ENCODE measurements at regions not wholly inside any gene's neighbourhood (a gene's known extent, or its start where the extent isn't known, plus 50 kb on each side); places are given as distances from the start of the nearest gene placed in this dataset.

DNA sequence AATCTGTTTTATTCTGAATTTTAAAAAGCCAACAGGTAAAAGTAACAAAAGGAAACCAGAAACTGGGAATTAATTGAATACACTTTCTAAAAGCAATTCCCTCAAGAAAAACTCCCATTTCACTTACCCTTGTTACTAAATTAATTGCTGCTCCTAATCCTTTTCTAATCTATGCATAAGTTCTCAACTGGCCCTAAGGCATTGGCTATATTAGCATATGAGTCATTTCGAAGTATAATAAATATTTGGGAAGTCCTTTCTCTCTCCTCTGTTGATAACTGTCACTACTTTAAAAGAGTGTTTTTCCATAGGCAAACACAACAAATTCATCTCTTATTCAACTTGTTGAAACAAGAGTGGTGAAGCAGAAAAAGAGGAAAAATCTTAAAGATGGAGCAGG is 486.5 kb upstream of the HTR2C start:
- H3K27ac ChIP-seq: no peak overlapping the region
- WGBS, 5 donors: 61 to 94% (median 78%) methylated on average over 1 of the region's 1 CpG
- no peaks in the 10 kb centered on the region for H3K36me3 ChIP-seq
- no peak for TF ChIP-seq POLR2A (IDR thresholded peaks at IDR 0.05)
- TF ChIP-seq, protein P1, sequence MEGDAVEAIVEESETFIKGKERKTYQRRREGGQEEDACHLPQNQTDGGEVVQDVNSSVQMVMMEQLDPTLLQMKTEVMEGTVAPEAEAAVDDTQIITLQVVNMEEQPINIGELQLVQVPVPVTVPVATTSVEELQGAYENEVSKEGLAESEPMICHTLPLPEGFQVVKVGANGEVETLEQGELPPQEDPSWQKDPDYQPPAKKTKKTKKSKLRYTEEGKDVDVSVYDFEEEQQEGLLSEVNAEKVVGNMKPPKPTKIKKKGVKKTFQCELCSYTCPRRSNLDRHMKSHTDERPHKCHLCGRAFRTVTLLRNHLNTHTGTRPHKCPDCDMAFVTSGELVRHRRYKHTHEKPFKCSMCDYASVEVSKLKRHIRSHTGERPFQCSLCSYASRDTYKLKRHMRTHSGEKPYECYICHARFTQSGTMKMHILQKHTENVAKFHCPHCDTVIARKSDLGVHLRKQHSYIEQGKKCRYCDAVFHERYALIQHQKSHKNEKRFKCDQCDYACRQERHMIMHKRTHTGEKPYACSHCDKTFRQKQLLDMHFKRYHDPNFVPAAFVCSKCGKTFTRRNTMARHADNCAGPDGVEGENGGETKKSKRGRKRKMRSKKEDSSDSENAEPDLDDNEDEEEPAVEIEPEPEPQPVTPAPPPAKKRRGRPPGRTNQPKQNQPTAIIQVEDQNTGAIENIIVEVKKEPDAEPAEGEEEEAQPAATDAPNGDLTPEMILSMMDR (IDR thresholded peaks at IDR 0.05 in 8 of 11, conservative IDR thresholded peaks at IDR 0.05 in 3 of 11): no peak
- DNase-seq: no peak
- H3K9me3 ChIP-seq: peaks cover 0 to 5% (median under 1%) of the 10 kb centered on the region in 8 donors
- no peaks in the 10 kb centered on the region for H3K27me3 ChIP-seq (replicated peaks in 1 of 7)
- H3K4me3 ChIP-seq: no peak overlapping the region
- no peaks in the 10 kb centered on the region for H3K4me1 ChIP-seq
- intact Hi-C loops (cut with DNase I; ENCODE audit: low total_unique reads): no loop called here

DNA sequence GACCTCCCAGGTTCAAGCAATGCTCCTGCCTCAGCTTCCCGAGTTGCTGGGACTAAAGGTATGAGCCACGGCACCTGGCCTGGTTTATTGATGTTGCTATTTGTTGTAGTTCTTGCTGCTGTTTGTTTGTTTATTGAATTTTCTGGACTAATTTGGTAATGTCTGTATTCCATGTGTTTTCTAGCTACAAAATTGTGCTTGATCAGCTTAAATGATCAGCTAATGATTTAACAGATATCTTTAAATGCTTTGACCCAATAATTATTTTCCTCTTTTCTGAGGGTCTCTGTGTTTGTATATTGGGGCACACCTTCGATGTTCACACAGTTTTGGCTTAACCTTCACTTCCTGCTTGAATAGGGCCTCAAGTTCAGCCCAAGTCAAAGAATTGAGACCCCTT is 488.1 kb upstream of the HTR2C start:
- intact Hi-C loops (cut with DNase I; ENCODE audit: low total_unique reads): no loop called here
- Histone ChIP-seq H3K27me3 (replicated peaks in 1 of 7) (no peaks in the 10 kb centered on the region), H3K4me3 (no peak overlapping the region), H3K27ac (no peak overlapping the region), H3K36me3 (no peaks in the 10 kb centered on the region), H3K4me1 (no peaks in the 10 kb centered on the region), H3K9me3 (peaks cover 0 to 13% (median 5%) of the 10 kb centered on the region in 8 donors)
- 73 to 91% (median 80%) methylated on average over 3 of the region's 3 CpGs for WGBS, 5 donors
- DNase-seq: no peak
- no peak for TF ChIP-seq POLR2A (IDR thresholded peaks at IDR 0.05)
- TF ChIP-seq POLR2AphosphoS5 (IDR thresholded peaks at IDR 0.05): no peak
- TF ChIP-seq, protein P1 (IDR thresholded peaks at IDR 0.05 in 8 of 11, conservative IDR thresholded peaks at IDR 0.05 in 3 of 11): no peak

DNA sequence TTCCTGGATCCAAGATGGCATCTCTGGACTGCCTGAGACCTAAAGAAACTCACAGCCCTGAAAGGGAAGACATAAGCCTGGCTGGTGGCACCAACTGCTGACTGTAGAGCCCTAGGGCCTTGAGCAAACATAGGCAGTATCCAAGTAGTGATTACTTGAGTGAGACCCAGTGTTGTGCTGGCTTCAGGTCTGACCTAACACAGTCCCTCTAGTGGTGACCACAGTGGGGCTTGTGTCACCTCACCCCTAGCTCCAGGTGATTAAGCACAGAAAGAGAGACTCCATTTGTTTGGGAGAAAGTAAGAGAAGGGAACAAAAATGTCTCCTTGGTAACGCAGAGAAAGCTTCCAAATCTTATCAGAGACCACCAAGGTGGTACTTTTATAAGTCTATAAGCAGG is 496.3 kb upstream of the HTR2C start:
- no peaks in the 10 kb centered on the region for H3K36me3 ChIP-seq
- peaks cover 0 to 5% (median 0%) of the 10 kb centered on the region in 7 donors for H3K27me3 ChIP-seq (replicated peaks in 1 of 7)
- intact Hi-C loops (cut with DNase I; ENCODE audit: low total_unique reads): no loop called here
- no peak overlapping the region for H3K4me3 ChIP-seq
- no peak for DNase-seq
- TF ChIP-seq, protein P1 (IDR thresholded peaks at IDR 0.05 in 8 of 11, conservative IDR thresholded peaks at IDR 0.05 in 3 of 11): no peak
- TF ChIP-seq POLR2AphosphoS5 (IDR thresholded peaks at IDR 0.05): no peak
- TF ChIP-seq POLR2A (IDR thresholded peaks at IDR 0.05): no peak
- no peak overlapping the region for H3K27ac ChIP-seq
- H3K4me1 ChIP-seq: no peaks in the 10 kb centered on the region
- 81 to 100% (median 85%) methylated on average over 1 of the region's 1 CpG for WGBS, 5 donors
- peaks cover 4 to 42% (median 7%) of the 10 kb centered on the region in 8 donors for H3K9me3 ChIP-seq

DNA sequence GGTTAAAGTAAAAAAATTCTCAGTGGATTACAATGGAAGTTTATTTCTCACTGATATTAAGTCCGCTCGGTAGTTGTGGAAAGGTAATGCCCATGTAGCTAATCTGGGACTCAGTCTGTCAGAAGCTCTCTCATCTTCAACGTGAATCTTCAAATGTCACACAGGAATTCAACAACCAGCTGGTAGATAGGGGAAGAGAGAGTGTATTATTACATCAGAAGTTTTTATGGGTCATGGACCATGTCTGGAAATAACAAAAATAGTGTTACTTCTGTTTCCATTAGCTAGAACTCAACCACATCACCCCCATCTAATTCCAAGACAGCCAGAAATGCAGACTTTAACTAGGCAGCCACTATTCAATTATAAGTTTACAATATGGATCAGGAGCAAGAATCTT is 506.1 kb upstream of the HTR2C start:
- no peaks in the 10 kb centered on the region for H3K36me3 ChIP-seq
- no peak for DNase-seq
- H3K27ac ChIP-seq: no peak overlapping the region
- no peaks in the 10 kb centered on the region for H3K27me3 ChIP-seq (replicated peaks in 1 of 7)
- 51 to 73% (median 65%) methylated on average over 3 of the region's 3 CpGs for WGBS, 5 donors
- TF ChIP-seq, protein P1 (IDR thresholded peaks at IDR 0.05 in 8 of 11, conservative IDR thresholded peaks at IDR 0.05 in 3 of 11): no peak
- TF ChIP-seq POLR2A (IDR thresholded peaks at IDR 0.05) (no peak), POLR2AphosphoS5 (IDR thresholded peaks at IDR 0.05) (no peak)
- H3K9me3 ChIP-seq: no peaks in the 10 kb centered on the region
- no peak overlapping the region for H3K4me3 ChIP-seq
- H3K4me1 ChIP-seq: no peaks in the 10 kb centered on the region
- intact Hi-C loops (cut with DNase I; ENCODE audit: low total_unique reads): no loop called here
